CD4-positive, alpha-beta T cell treated with Interleukin-15 for 1 hour (primary cell): ENCODE measurements at regions not wholly inside any gene's neighbourhood (a gene's known extent, or its start where the extent isn't known, plus 50 kb on each side); places are given as distances from the start of the nearest gene placed in this dataset.

Experiments
- DNase-seq: peaks from one replicate; pipeline ENCODE4 v3.0.0-alpha.2; 2020

- no peak for DNase-seq
Measured at GRCh38 chr4:13316354-13316753, 167.8 kb downstream of the RAB28 start.

- DNase-seq = no peak
Measured at GRCh38 chr4:13313856-13314255, 170.3 kb downstream of the RAB28 start.

- no peak for DNase-seq
Measured at GRCh38 chr4:13312264-13312663, 171.9 kb downstream of the RAB28 start.

- DNase-seq = no peak
Measured at GRCh38 chr4:13309751-13310150, 174.4 kb downstream of the RAB28 start.

- DNase-seq = no peak
Measured at GRCh38 chr4:13306356-13306755, 177.8 kb downstream of the RAB28 start.

- no peak for DNase-seq
Measured at GRCh38 chr4:13302876-13303275, 181.3 kb downstream of the RAB28 start.

GRCh38 chr4:13299343-13299742 is 184.8 kb downstream of the RAB28 start:
- no peak for DNase-seq

GRCh38 chr4:13298655-13299054 is 185.5 kb downstream of the RAB28 start:
- no peak for DNase-seq

GRCh38 chr4:13296986-13297385 is 187.2 kb downstream of the RAB28 start:
- DNase-seq = no peak

- DNase-seq = no peak
Measured at GRCh38 chr4:13294961-13295605, 189.1 kb downstream of the RAB28 start.

- DNase-seq = no peak
Measured at GRCh38 chr4:13292372-13292771, 191.8 kb downstream of the RAB28 start.

GRCh38 chr4:13289391-13289790 is 194.7 kb downstream of the RAB28 start:
- DNase-seq = no peak

GRCh38 chr4:13285336-13285735 is 198.8 kb downstream of the RAB28 start:
- DNase-seq = no peak

- DNase-seq = no peak
Measured at GRCh38 chr4:13284932-13285331, 199.2 kb downstream of the RAB28 start.

GRCh38 chr4:13276357-13276756 is 207.8 kb downstream of the RAB28 start:
- DNase-seq = no peak

- no peak for DNase-seq
Measured at GRCh38 chr4:13268703-13269102, 215.4 kb downstream of the RAB28 start.

- DNase-seq = no peak
Measured at GRCh38 chr4:13268165-13268564, 216.0 kb downstream of the RAB28 start.

- no peak for DNase-seq
Measured at GRCh38 chr4:13267091-13267490, 217.0 kb downstream of the RAB28 start.

- DNase-seq = no peak
Measured at GRCh38 chr4:13266687-13267086, 217.5 kb downstream of the RAB28 start.

- no peak for DNase-seq
Measured at GRCh38 chr4:13263967-13264525, 220.1 kb downstream of the RAB28 start.

GRCh38 chr4:13262816-13263215 is 221.3 kb downstream of the RAB28 start:
- no peak for DNase-seq

GRCh38 chr4:13261486-13262257 is 222.5 kb downstream of the RAB28 start:
- no peak for DNase-seq

GRCh38 chr4:13260513-13260912 is 223.6 kb downstream of the RAB28 start:
- DNase-seq = no peak

- no peak for DNase-seq
Measured at GRCh38 chr4:13250263-13250662, 233.9 kb downstream of the RAB28 start.
